ENCODE measurements at regions not wholly inside any gene's neighbourhood (a gene's known extent, or its start where the extent isn't known, plus 50 kb on each side); places are given as distances from the start of the nearest gene placed in this dataset.

- H3K36me3 ChIP-seq (ENCODE audit: insufficient read depth), result no peaks in the 10 kb centered on the region
Measured at GRCh38 chr2:145033438-145033837, 513.5 kb upstream of the ZEB2 start.

More at GRCh38 chr2:145033438-145033837, 513.5 kb upstream of the ZEB2 start:
- H3K4me1 ChIP-seq (ENCODE audit: insufficient read depth), result no peaks in the 10 kb centered on the region
- DNase-seq (ENCODE audit: low spot score) (no peak), ATAC-seq (no peak)
- no peaks in the 10 kb centered on the region for H3K9me3 Mint-ChIP-seq
- H3K4me2 ChIP-seq, result no peak overlapping the region
- H3K4me3 Mint-ChIP-seq, result no peak overlapping the region
- no peak overlapping the region for H3K4me3 ChIP-seq
- H3K79me2 ChIP-seq (replicated peaks; ENCODE audit: insufficient read depth), result no peaks in the 10 kb centered on the region
- H3K9me2 ChIP-seq (ENCODE audit: insufficient read depth), result 0 out of 2 replicates have a peak, but pooled peaks cover 3% of the 10 kb centered on the region
- no peaks in the 10 kb centered on the region for H3K36me3 Mint-ChIP-seq (ENCODE audit: low read depth)
- H2AFZ ChIP-seq, result no peak overlapping the region
- peaks cover 2% of the 10 kb centered on the region; the same call in 1 of the 3 replicates for H3K4me1 Mint-ChIP-seq
- no peaks in the 10 kb centered on the region for H4K20me1 ChIP-seq (replicated peaks; ENCODE audit: insufficient read depth)
- peaks cover 5% of the 10 kb centered on the region for H3K27me3 Mint-ChIP-seq (ENCODE audit: insufficient read depth, low read depth, poor library complexity)
- H3K27ac ChIP-seq (ENCODE audit: low read depth), result no peak overlapping the region
- no peak overlapping the region for H3K27ac Mint-ChIP-seq
- no peaks in the 10 kb centered on the region for H3K27me3 ChIP-seq (ENCODE audit: insufficient read depth)
- TF ChIP-seq REST (IDR thresholded peaks at IDR 0.05; ENCODE audit: unreplicated experiment), result no peak
- TF ChIP-seq ZNF114 (CRISPR knock-in tag; IDR thresholded peaks at IDR 0.05), result no peak
- TF ChIP-seq ZNF331 (CRISPR knock-in tag; IDR thresholded peaks at IDR 0.05; ENCODE audit: low read depth), result no peak
- TF ChIP-seq ZNF462 (CRISPR knock-in tag; IDR thresholded peaks at IDR 0.05), result no peak
- TF ChIP-seq CTCF (conservative IDR thresholded peaks at IDR 0.05; ENCODE audit: low read depth in 2 of 2), result no peak
- TF ChIP-seq CREB1 (CRISPR knock-in tag; IDR thresholded peaks at IDR 0.05; ENCODE audit: low read depth), result no peak
- no peak for TF ChIP-seq EZH2 (IDR thresholded peaks at IDR 0.05; ENCODE audit: low read depth, unreplicated experiment)
- no peak for TF ChIP-seq JUNB (IDR thresholded peaks at IDR 0.05; ENCODE audit: unreplicated experiment)
- TF ChIP-seq ETS1 (IDR thresholded peaks at IDR 0.05), result no peak
- no peak for TF ChIP-seq NANOG (IDR thresholded peaks at IDR 0.05; ENCODE audit: borderline replicate concordance)
- TF ChIP-seq POLR2AphosphoS5 (IDR thresholded peaks at IDR 0.05; ENCODE audit: low read depth), result no peak
- no peak for TF ChIP-seq EZH2phosphoT487 (IDR thresholded peaks at IDR 0.05; ENCODE audit: unreplicated experiment)
- TF ChIP-seq STAT1 (IDR thresholded peaks at IDR 0.05; ENCODE audit: unreplicated experiment), result no peak
- H3F3A ChIP-seq (replicated peaks; ENCODE audit: low read depth), result no peaks in the 10 kb centered on the region

Measured in GM23338 (cell line).